H9 (cell line): ENCODE measurements at regions not wholly inside any gene's neighbourhood (a gene's known extent, or its start where the extent isn't known, plus 50 kb on each side); places are given as distances from the start of the nearest gene placed in this dataset.

Source experiments
- DNase-seq: peaks from one replicate; pipeline ENCODE4 v3.0.0-alpha.2; 2017
- H2AFZ ChIP-seq: one replicate; pipeline ENCODE4 v1.6.1; 2013; ENCODE audit warnings: mild to moderate bottlenecking, low read length, control low read depth, moderate library complexity
- H2AK5ac ChIP-seq: 2 replicates; pipeline ENCODE4 v1.6.1; 2013; ENCODE audit warnings: low read length, control low read depth, mixed read lengths; ENCODE audit not compliant: insufficient read length
- H2BK120ac ChIP-seq: one replicate; pipeline ENCODE4 v1.6.1; 2013; ENCODE audit warnings: low read depth, mild to moderate bottlenecking, low read length, control low read depth, inconsistent platforms; ENCODE audit not compliant: poor library complexity, severe bottlenecking
- H2BK12ac ChIP-seq: 2 replicates; pipeline ENCODE4 v1.6.1; 2013; ENCODE audit warnings: low read length, control low read depth, mixed read lengths, low read depth; ENCODE audit not compliant: insufficient read length
- H2BK15ac ChIP-seq: 2 replicates; pipeline ENCODE4 v1.6.1; 2013; ENCODE audit warnings: low read depth, low read length, control low read depth
- H2BK20ac ChIP-seq: one replicate; pipeline ENCODE4 v1.6.1; 2013; ENCODE audit warnings: low read depth, mild to moderate bottlenecking, low read length, control low read depth, inconsistent platforms; ENCODE audit not compliant: poor library complexity, severe bottlenecking
- H2BK5ac ChIP-seq: 2 replicates; pipeline ENCODE4 v1.6.1; 2013; ENCODE audit warnings: low read length, control low read depth, mixed read lengths; ENCODE audit not compliant: insufficient read length
- H3K14ac ChIP-seq: 2 replicates; pipeline ENCODE4 v1.6.1; 2013; ENCODE audit warnings: low read length, control low read depth; ENCODE audit not compliant: insufficient read depth
- H3K18ac ChIP-seq: 2 replicates; pipeline ENCODE4 v1.6.1; 2013; ENCODE audit warnings: low read depth, mild to moderate bottlenecking, mixed read lengths, low read length, control low read depth; ENCODE audit not compliant: insufficient read length
- H3K23ac ChIP-seq: 2 replicates; pipeline ENCODE4 v1.6.1; 2013; ENCODE audit warnings: low read length, control low read depth, mixed read lengths, low read depth; ENCODE audit not compliant: insufficient read length
- H3K23me2 ChIP-seq: 2 replicates; pipeline ENCODE4 v1.6.1; 2013; ENCODE audit warnings: low read depth, mild to moderate bottlenecking, mixed read lengths, low read length, control low read depth; ENCODE audit not compliant: insufficient read length, poor library complexity, severe bottlenecking
- H3K27ac ChIP-seq: 2 replicates; pipeline ENCODE4 v1.5.1; 2013; ENCODE audit warnings: low read length, control low read depth, mixed read lengths, low read depth; ENCODE audit not compliant: insufficient read length
- H3K27me3 ChIP-seq: 2 replicates; pipeline ENCODE4 v1.6.1; 2013; ENCODE audit warnings: low read length, control low read depth, inconsistent platforms; ENCODE audit not compliant: insufficient read depth
- H3K4ac ChIP-seq: 2 replicates; pipeline ENCODE4 v1.6.1; 2013; ENCODE audit warnings: low read depth, mild to moderate bottlenecking, control low read depth, inconsistent platforms, low read length, moderate library complexity
- H3K4me1 ChIP-seq: 2 replicates; pipeline ENCODE4 v1.6.1; 2013; ENCODE audit warnings: low read length, control low read depth, inconsistent platforms; ENCODE audit not compliant: insufficient read depth
- H3K4me2 ChIP-seq: 2 replicates; pipeline ENCODE4 v1.6.1; 2013; ENCODE audit warnings: low read length, control low read depth, mixed read lengths; ENCODE audit not compliant: insufficient read length, insufficient read depth
- H3K56ac ChIP-seq: 2 replicates; pipeline ENCODE4 v1.6.1; 2013; ENCODE audit warnings: low read depth, mild to moderate bottlenecking, mixed read lengths, low read length, control low read depth; ENCODE audit not compliant: insufficient read length
- H3K79me1 ChIP-seq: 2 replicates; pipeline ENCODE4 v1.6.1; 2013; ENCODE audit warnings: low read depth, mild to moderate bottlenecking, moderate library complexity, low read length, control low read depth, inconsistent platforms; ENCODE audit not compliant: insufficient read depth, poor library complexity, severe bottlenecking
- H3K79me2 ChIP-seq: 2 replicates; pipeline ENCODE4 v1.6.1; 2013; ENCODE audit warnings: low read length, control low read depth, inconsistent platforms; ENCODE audit not compliant: insufficient read depth
- H3K9ac ChIP-seq: 2 replicates; pipeline ENCODE4 v1.6.1; 2013; ENCODE audit warnings: low read length, control low read depth, mixed read lengths; ENCODE audit not compliant: insufficient read length; ENCODE audit errors: extremely low read depth
- H3K9me3 ChIP-seq: one replicate; pipeline ENCODE4 v1.6.1; 2013; ENCODE audit warnings: low read depth, low read length, inconsistent platforms; ENCODE audit not compliant: control insufficient read depth
- H3T11ph ChIP-seq: one replicate; pipeline ENCODE4 v1.6.1; 2013; ENCODE audit warnings: mild to moderate bottlenecking, low read length, control low read depth, inconsistent platforms
- H4K20me1 ChIP-seq: one replicate; pipeline ENCODE4 v1.6.1; 2013; ENCODE audit not compliant: control insufficient read depth, insufficient read length, insufficient read depth
- H4K5ac ChIP-seq: 2 replicates; pipeline ENCODE4 v1.6.1; 2013; ENCODE audit warnings: low read depth, mild to moderate bottlenecking, mixed read lengths, low read length, control low read depth; ENCODE audit not compliant: insufficient read length
- H4K8ac ChIP-seq: replicated peaks from 2 replicates; pipeline ENCODE4 v1.6.1; 2013; ENCODE audit warnings: low read length, control low read depth, mixed read lengths, low read depth; ENCODE audit not compliant: insufficient read length
- H4K91ac ChIP-seq: 2 replicates; pipeline ENCODE4 v1.6.1; 2013; ENCODE audit warnings: low read depth, mild to moderate bottlenecking, moderate library complexity, mixed read lengths, low read length, control low read depth; ENCODE audit not compliant: insufficient read length
- H3K27ac Mint-ChIP-seq, 3 experiments: 2 replicates in 2 of 3; 3 replicates in 1 of 3; pipeline ENCODE4 v1.8.0; 2020 to 2021; ENCODE audit warnings: mixed read lengths in 3 of 3, mild to moderate bottlenecking in 1 of 3, moderate library complexity in 1 of 3
- H3K27me3 Mint-ChIP-seq: 2 replicates; pipeline ENCODE4 v1.8.0; 2021; ENCODE audit warnings: low read depth, mild to moderate bottlenecking, moderate library complexity, mixed read lengths
- H3K36me3 Mint-ChIP-seq, 3 experiments: 2 replicates in 2 of 3; 3 replicates in 1 of 3; pipeline ENCODE4 v1.8.0; 2020 to 2021; ENCODE audit warnings: low read depth in 3 of 3, mixed read lengths in 3 of 3; ENCODE audit not compliant: insufficient read depth in 1 of 3
- H3K4me1 Mint-ChIP-seq, 2 experiments: 2 replicates each; pipeline ENCODE4 v1.8.0; 2020; ENCODE audit warnings: mixed read lengths in 2 of 2
- H3K4me3 Mint-ChIP-seq, 2 experiments: 2 replicates in 1 of 2; 3 replicates in 1 of 2; pipeline ENCODE4 v1.8.0; 2020 to 2021; ENCODE audit warnings: mild to moderate bottlenecking in 2 of 2, mixed read lengths in 2 of 2, moderate library complexity in 1 of 2
- H3K9me3 Mint-ChIP-seq, 2 experiments: 2 replicates in 1 of 2; 3 replicates in 1 of 2; pipeline ENCODE4 v1.8.0; 2020; ENCODE audit warnings: mild to moderate bottlenecking in 2 of 2, mixed read lengths in 2 of 2, moderate library complexity in 1 of 2
- CTCF ChIP-seq: fragments of 200-600 bp; sonication (generic); conservative IDR thresholded peaks from 3 replicates; pipeline ENCODE4 v1.8.0; 2021; ENCODE audit warnings: antibody characterized with exemption, mild to moderate bottlenecking
- WGBS: extraction: QIAGEN DNeasy Blood & Tissue Kit; methylation state at CpG from one replicate; pipeline ENCODE4 v1.1.7; 2013; ENCODE audit warnings: missing lambda C conversion rate, low lambda C conversion rate, mixed read lengths; ENCODE audit not compliant: insufficient read length; ENCODE audit errors: extremely low coverage; 5-methylcytosine and 5-hydroxymethylcytosine counted together

GRCh38 chr16:86446279-86446678, 64.0 kb upstream of the FOXF1 start:
- H2AK5ac ChIP-seq: no peak overlapping the region
- H3K14ac ChIP-seq: no peak overlapping the region
- H3K27me3 ChIP-seq: no peaks in the 10 kb centered on the region
- no peaks in the 10 kb centered on the region; a peak in 1 of 7 replicates for H3K36me3 Mint-ChIP-seq
- no CpG with 5 or more reads among the region's 7 CpGs for WGBS
- no peak overlapping the region for H2BK120ac ChIP-seq
- H4K20me1 ChIP-seq: no peaks in the 10 kb centered on the region
- no peak overlapping the region for H3K56ac ChIP-seq
- no peak overlapping the region for H3K4me2 ChIP-seq
- no peaks in the 10 kb centered on the region for H3K23me2 ChIP-seq
- no peaks in the 10 kb centered on the region for H3K4me1 ChIP-seq
- no peak overlapping the region for H2BK15ac ChIP-seq
- H3K27ac ChIP-seq: no peak overlapping the region
- H2AFZ ChIP-seq: no peak overlapping the region
- no peak overlapping the region for H2BK20ac ChIP-seq
- H3K4me1 Mint-ChIP-seq: no peaks in the 10 kb centered on the region
- H3K9me3 Mint-ChIP-seq: no peaks in the 10 kb centered on the region
- no peak for TF ChIP-seq CTCF
- no peak overlapping the region for H2BK12ac ChIP-seq
- no peak overlapping the region for H3K9ac ChIP-seq
- no peak for DNase-seq
- H3K4ac ChIP-seq: no peak overlapping the region
- H3K18ac ChIP-seq: no peak overlapping the region
- no peak overlapping the region for H4K8ac ChIP-seq
- no peak overlapping the region for H3K23ac ChIP-seq
- no peaks in the 10 kb centered on the region for H3K79me2 ChIP-seq
- peaks cover 32% of the 10 kb centered on the region for H3K27me3 Mint-ChIP-seq
- H3K27ac Mint-ChIP-seq: no peak overlapping the region
- no peak overlapping the region for H3K4me3 Mint-ChIP-seq
- H3K9me3 ChIP-seq: no peaks in the 10 kb centered on the region
- H2BK5ac ChIP-seq: no peak overlapping the region
- no peak overlapping the region for H3T11ph ChIP-seq
- H4K5ac ChIP-seq: no peak overlapping the region
- no peak overlapping the region for H4K91ac ChIP-seq
- no peaks in the 10 kb centered on the region for H3K79me1 ChIP-seq
